ENCODE measurements at regions not wholly inside any gene's neighbourhood (a gene's known extent, or its start where the extent isn't known, plus 50 kb on each side); places are given as distances from the start of the nearest gene placed in this dataset.
"Not testable (repeated sequence)": the region's sequence is repeated elsewhere in the genome, so short reads cannot be mapped to it uniquely, and the experiment has no call there.

DNA sequence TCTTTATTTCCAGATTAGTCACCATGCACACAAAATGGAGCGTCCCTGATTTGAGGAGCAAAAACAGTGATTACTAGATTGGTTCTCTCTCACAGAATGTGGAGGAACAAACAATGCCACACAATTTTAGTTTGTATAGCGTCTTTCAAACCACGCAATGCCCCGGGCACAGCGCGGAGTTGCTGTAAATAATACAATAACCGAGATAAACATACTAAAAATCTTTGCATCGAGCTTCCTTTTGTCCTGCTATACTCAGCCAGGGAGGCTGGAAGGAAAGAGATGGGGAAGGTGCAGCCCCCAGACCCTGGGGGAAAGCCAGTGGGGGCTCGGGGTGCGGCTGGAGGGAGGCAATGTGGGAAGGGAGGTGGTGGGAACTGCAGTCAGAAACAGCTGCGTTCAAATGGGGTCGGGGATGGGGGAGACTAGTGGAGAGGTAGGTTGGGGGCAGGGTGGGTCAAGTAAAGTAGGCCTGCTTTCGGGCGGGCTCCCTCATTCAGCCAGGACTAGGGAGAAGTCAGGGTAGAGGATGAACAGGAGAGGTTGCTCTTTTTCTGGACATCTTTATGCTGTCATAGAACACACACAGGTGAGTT lies 366.3 kb downstream of the RPS6KC1 start:
- no peak for DNase-seq (ENCODE audit: low spot score)

DNA sequence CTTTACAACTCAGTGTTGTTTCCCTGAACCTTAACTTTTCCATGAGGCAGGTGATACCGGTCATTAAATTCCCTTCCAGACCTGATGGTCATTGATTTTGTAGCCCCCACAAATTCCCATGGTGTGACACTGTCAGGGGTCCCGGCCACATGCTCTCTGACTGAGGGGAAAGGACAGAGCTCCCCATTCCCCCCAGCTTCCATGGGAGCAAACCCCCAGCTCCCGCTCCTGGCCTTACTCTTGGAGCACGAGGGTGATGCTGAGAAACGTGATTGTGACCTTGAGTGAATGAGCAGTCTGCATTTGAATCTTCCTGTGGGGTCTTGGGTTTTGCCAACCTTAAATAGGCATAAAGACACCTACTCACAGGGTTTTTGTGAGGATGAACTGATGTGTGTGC lies 366.8 kb downstream of the RPS6KC1 start:
- DNase-seq (ENCODE audit: low spot score) = no peak

DNA sequence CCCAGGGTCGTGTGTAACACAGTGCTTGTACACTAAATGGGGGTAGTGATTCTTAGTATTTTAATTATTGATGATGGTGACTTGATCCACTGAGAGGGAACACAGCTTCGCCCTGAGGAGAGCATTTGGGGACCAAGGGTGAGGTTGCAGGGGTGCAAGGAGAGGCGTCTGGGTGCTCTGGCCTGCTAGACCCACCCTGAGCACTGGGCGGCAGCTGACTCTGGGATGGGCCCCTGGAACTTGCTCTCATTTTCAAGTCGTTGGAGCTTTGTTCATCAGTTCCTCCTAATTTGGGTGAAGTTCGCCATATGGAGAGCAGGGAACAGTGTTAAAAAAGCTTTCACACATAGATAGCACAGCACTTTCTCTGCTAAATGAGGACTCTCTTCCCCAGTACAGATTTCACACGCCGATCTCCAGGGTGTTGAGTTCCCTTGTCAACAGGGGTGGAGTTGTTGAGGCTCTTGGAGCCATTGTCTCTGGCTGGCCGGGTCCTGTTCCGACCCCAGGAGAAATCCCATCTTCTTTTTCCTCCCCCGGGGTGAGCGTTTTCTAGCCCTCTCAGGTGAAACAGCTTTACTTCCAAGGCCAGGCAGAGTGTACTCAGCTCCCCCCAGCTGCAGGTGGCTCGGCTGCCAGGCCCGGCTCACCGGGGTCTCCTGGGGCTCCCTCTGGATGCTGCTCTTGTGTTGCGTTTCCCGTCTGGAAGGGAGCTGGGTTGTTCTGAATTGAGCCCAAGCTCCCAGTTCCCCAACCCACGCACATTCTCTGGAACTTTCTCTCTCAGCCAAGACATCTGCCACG lies 367.4 kb downstream of the RPS6KC1 start:
- DNase-seq (ENCODE audit: low spot score) = no peak

DNA sequence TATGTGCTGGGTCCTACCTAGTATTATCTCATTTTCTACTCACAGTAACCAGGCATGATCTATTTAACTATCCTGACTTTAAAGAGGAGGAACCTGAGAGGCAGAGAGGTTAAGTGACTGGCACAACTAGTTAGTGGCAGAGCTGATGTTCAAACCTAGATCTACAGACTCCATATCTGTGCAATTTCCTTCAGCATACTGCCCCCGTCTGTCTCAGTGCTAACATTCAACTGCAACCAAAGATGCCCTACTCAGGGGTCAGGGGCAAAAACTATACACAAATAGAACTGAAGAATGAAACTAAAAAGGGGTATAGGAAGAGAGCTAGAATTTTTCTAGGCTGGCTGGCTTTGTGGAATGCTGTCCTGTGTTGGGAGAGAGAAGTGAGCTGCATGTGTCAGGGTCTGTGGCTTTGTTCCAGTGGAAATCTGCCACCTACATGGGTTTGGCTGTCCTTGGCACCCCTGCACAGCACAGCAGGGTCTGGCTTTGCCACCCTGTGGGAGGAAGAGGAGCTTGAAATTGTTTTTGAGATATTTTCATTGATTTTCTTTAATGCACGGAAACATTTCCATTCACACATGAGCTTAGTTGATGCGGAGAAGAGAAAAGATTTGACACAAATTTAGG lies 368.5 kb downstream of the RPS6KC1 start:
- no peak for DNase-seq (ENCODE audit: low spot score)

DNA sequence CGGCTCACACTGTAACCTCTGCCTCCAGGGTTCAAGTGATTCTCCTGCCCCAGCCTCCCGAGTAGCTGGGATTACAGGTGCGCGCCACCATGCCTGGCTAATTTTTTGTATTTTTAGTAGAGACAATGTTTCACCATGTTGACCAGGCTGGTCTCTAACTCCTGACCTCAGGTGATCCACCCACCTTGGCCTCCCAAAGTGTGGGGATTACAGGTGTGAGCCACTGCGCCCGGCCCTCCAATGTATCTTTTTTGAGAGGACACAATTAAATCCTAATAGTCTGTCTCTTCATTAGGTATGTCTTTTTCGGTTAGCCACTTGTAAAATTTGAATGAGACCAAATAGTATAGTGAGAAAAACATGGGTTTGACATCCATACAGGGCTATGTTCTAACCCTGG lies 370.1 kb downstream of the RPS6KC1 start:
- DNase-seq (ENCODE audit: low spot score) = not testable (repeated sequence)

DNA sequence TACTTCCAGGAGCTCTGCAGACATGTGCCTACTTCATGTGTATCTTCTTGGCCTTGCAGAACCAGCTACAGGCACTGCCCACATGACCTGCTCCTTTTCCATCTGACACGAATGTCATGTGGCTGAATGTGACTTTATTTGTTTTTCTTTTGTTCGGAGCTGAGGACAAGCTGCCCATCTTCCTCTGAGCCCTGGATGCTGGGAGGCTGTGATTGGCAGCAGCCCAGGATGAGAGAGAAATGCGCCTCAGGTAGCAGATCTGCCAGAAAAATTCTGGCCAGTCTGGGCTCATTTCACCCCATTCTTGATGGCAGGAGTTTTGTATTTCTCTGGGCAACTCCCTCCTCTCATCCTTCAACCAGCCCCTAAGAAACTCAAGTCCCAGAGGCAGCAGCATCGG lies 372.0 kb downstream of the RPS6KC1 start:
- no peak for DNase-seq (ENCODE audit: low spot score)

DNA sequence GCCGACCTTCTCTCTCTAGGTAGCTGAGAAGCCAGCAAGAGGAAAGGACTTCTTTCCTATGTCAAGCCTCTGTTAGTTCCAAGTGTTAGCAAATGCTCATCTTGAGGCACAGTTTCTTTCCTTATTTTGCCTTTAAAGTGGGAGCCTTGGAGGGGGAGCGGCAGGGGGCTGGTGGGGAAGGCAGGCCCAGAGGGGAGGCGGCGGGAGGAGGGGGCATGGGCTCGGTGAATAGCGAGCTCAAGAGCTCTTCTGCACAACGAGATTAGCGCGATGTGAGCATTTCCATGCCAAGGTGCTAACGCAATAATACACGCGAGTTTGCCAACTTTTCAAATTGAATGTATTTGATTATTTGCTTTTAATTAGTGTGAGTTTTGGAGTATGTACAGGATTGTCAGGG lies 372.6 kb downstream of the RPS6KC1 start:
- DNase-seq (ENCODE audit: low spot score) = no peak

DNA sequence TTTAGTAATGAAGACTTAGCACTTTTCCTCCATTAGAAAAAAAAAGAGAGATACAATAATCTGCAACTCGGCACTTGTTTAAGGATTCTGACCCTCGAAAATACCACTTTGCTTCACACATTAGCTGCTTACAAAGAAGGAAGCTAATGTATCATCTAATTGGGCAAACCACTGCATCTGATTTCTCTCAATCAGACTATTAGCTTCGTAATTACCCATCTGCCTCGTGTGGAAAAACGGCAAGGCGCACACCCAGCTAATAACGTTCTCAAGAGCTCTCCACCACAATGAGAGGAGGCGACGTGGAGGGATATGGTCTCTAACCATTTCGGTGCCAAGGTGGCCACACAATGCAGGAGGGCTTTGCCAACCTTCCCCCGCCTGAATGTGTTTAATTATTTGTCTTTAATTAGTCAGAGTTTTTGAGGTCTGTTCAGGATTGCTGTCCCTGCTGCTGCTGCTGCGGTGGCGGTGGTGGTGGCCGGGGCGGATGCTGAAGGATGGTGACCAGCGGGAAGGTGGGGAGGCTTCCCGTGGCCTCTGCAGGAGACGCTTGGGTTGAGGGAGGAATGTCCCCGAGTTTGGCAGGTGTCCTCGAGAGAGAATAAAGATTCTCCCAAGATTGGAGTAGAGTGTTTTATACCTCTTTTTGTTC lies 374.5 kb downstream of the RPS6KC1 start:
- no peak for DNase-seq (ENCODE audit: low spot score)

DNA sequence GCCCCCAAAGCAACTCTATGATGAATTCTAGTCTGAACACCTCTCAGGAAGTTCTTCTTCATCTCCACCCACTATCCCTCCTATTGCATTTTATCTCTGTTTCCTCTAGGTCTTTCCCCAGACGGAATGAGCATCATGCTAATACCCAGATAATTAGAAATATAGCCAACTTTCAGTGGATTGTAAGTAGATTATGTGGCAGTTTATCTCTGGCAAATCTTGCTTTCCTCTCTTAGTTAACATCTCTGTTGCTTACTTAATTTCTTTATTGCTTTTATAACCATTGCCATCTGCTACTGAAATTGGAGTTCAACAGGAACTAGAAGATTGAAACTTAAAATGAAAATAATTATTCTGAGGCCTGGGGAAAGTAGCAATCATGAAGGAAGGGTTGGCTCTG lies 378.6 kb downstream of the RPS6KC1 start:
- DNase-seq (ENCODE audit: low spot score) = no peak

DNA sequence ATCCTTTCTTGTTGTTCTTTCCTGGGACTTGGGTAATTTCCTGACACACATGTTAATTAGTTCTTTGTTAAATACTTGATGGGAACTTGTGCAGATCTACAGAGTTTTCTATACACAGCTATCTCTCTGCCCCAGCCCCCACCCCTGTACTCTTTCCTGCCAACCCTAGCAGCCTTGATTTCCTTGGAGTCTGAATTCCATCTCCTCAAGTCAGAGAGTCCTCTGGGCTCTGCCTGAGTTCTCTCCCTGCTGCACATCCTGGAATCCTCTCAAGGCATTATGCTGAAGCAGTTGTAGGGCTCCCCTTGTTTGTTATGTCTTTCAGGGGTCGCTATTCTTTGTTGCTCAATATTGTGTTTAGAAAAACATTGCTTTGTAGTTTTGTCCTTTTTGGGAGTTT lies 384.7 kb downstream of the RPS6KC1 start:
- DNase-seq (ENCODE audit: low spot score) = no peak

DNA sequence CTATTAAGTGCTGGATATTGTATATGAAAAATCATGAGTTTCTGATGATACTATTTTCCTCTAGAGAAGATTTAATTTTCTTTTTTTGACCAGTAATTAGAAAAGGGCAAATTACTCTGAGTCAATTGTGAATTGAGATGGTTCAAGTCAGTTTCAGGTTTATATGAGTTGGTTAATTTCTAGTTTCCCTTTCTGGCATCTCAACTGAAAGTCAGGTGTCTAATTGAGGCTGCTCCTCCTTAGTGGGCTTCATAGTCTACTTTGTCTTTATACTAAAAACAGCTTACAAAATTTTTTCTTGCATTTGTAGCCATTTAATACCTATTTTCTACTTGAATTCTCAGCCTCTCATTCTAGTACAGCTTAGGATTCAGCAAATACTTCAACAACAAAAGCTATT lies 387.3 kb downstream of the RPS6KC1 start:
- DNase-seq (ENCODE audit: low spot score) = no peak

DNA sequence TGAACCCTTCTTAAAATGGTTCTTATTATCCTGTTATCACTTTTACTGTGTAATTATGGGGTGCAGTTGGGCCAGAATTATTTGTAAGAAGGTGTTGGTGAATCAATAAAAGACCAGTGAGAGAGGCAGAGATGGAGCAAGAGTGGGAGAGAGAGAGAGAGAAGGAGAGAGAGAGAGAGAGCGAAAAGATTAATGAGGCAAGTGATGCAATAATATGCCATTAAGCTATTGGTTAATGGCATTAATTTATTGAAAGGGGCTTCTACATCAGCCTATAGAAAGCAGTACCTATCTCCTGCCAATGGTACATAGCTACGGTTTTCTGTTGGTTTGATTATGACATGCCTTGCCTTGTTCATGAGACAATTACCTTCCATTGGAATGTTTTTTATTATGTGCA lies 388.7 kb downstream of the RPS6KC1 start:
- no peak for DNase-seq (ENCODE audit: low spot score)

DNA sequence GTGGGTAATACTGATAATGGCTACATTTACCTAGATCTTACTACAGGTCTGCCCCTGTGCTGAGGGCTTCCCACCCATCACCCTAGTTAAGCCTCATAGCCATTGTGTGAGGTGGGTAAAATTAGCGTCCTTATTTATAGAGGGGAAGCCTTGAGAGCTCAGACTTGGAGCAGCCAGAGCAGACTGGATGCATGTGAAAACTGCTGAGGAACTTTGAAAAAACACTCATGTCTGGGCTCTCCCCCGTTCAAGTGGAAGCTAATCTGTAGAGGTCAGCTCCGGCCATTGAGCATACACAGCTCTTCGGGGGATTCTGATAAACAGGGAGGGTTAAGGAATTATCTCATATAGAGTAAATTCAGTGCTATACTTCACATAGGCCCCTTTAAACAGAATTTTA lies 389.7 kb downstream of the RPS6KC1 start:
- no peak for DNase-seq (ENCODE audit: low spot score)

DNA sequence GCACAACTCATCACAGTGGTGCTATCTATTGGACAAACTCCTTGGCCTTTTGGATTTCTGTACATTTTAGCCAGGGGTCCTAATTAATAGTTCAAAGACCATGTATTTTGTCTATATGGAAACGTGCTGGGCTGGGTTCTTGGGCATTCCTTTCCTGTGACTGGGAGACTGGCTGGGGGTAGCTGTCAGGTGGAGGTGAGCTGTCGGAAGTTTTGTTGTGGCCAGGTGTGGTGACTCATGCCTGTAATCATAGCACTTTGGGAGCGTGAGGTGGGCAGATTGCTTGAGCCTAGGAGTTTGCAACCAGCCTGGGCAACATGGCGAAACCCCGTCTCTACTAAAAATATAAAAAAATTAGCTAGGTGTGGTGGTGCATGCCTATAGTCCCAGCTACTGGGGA lies 392.4 kb downstream of the RPS6KC1 start:
- DNase-seq (ENCODE audit: low spot score) = no peak

DNA sequence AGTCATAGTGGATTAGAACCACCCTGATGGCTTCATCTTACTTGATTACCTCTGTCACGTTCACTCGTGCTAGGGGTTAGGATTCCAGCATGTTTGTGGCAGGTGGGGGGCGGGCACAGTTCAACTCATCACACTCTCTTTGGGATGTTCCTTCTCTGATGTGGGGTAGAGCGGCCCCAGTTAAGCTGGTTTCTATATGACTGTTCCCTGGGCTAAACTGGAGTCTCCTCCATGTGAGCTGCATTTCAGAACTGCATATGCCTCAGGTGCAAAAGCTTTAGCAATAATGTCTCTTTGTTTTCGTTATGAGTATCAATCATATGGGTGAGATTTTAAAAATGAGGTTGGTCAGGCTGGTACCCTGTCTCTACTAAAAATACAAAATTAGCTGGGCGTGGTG lies 393.2 kb downstream of the RPS6KC1 start:
- no peak for DNase-seq (ENCODE audit: low spot score)

DNA sequence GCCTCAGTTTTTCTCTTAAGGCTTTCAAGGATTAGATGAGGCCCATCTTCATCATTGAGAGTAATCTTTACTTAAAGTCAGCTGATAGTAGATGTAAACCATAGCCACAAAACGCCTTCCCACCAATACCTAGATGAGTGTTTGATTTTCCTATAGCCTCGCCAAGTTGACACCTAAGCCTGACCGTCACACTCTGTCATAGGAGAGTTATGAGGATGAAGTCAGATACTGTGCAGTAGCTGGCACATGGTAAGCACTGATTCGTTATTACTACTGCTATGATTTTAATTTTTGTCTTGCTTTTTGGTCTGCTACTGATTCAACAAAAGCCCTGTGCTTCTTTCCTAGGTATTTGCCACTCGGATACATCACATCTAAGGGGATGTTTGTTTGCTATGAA lies 395.5 kb downstream of the RPS6KC1 start:
- DNase-seq (ENCODE audit: low spot score) = no peak

DNA sequence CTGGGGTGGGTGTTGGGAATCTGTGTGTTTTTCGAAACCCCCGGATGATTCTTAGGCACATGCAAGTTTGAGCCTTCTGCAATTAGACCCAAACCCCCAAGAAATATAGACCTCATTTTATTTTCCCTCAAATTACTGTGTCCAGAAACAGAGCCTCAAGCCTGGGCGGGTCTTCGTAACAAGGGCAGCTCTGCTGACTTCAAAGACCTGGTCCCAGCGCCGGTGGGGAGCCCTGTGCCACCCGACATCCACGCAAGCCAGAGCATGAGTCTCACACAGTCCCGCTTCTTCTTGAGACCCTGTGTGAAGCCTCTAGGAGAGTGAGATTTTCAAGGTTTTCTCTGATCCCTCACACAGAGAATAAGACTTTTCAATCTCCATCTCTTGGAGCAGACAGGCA lies 397.3 kb downstream of the RPS6KC1 start:
- no peak for DNase-seq (ENCODE audit: low spot score)

DNA sequence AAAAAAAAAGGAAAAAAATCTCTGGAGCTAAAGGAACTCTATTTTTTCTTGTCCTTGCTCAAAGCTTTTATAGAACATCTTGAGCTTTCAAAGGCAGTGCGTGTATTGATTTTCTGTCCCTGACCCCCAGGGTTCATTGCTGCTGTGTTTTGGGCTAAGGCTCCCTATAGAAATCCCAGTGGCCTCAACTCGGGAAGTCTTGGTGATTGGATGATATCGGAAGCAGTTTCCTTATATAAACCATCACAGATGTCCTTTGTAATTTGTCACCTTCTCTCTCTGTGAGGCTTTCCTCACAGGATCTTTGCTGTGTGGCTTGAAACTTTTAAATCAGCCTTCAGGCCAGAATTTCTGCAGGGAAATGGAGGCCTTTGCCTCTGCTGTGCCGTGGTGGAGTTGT lies 397.7 kb downstream of the RPS6KC1 start:
- no peak for DNase-seq (ENCODE audit: low spot score)

DNA sequence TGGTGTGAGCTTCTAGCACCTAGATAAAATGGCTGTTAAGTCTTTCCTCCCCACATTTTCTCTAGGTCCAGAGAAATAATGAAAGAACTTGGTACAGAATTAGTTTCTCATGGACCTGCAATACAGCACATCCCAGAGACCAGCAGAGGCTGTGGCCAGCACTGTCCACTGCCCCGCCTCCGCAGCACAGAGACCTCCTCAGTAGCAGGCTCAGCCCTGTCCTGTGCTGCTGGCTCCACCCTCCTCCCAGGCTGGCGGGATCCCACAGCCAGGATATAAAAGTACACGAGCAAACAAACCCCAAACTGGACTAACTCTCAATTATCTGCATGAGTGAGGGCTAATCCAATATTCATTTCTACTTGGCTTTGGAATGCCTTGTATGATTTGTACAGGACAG lies 401.5 kb downstream of the RPS6KC1 start:
- DNase-seq (ENCODE audit: low spot score) = no peak

DNA sequence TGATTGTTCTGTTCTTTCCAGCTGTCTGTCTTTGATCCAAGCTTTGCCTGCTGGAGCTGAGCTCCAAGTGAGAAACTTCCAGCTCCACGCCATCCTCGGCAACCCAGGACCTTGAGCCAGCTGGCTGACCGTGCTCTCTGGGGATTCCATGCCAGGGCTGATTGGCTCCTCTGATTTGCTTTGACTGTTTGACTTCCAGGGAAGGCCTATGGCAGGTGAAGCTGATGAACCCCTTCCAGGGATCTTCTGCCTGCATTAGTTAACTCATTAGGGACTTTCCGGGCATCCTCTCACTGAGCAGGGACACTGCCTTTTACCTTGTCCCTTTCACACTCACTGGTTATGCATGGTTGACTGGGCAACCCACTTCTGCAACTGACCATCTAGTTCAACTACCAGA lies 406.1 kb downstream of the RPS6KC1 start:
- DNase-seq (ENCODE audit: low spot score) = no peak

DNA sequence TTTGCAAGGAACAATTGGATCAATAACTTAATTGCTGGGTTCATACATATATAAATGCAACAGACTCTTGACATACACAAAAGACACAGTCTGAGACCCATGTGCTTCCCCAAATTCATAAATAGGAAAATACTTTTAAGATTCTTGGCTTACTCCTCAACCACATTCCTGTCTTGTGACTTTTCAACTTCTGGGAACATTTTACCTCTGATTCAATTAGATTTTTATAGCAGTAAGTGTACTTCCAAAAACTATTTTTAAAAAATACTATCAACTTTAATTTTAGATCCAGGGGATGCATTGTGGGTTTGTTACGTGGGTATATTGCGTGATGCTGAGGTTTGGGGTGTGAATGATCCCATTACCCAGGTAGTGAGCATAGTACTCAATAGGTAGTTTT lies 406.7 kb downstream of the RPS6KC1 start:
- no peak for DNase-seq (ENCODE audit: low spot score)

DNA sequence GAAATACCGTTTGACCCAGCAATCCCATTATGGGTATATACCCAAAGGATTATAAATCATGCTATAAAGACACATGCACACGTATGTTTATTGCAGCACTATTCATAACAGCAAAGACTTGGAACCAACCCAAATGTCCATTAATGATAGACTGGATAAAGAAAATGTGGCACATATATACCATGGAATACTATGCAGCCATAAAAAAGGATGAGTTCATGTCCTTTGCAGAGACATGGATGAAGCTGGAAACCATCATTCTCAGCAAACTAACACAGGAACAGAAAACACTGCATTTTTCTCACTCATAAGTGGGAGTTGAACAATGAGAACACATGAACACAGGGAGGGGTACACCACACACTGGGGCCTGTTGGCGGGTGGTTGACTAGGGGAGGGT lies 411.3 kb downstream of the RPS6KC1 start:
- not testable (repeated sequence) for DNase-seq (ENCODE audit: low spot score)
